Liver (tissue), 8 donors: ENCODE measurements at regions not wholly inside any gene's neighbourhood (a gene's known extent, or its start where the extent isn't known, plus 50 kb on each side); places are given as distances from the start of the nearest gene placed in this dataset.

Experiments
- DNase-seq: peaks from one replicate; pipeline ENCODE4 v3.0.0-alpha.2; 2017; ENCODE audit warnings: low spot score
- H3K27ac ChIP-seq, 2 donors: one replicate each; pipeline ENCODE4 v1.7.0; 2013; ENCODE audit warnings: inconsistent platforms in 2 of 2, low read length in 2 of 2, control low read depth in 1 of 2, low read depth in 1 of 2, mild to moderate bottlenecking in 1 of 2
- H3K27me3 ChIP-seq, 4 donors: one replicate each; pipeline versions ENCODE4 v1.6.1 to v1.7.0; 2013; ENCODE audit warnings: low read length in 3 of 4, inconsistent platforms in 1 of 4, mild to moderate bottlenecking in 1 of 4, moderate library complexity in 1 of 4; ENCODE audit not compliant: control insufficient read depth in 4 of 4, insufficient read depth in 4 of 4
- H3K36me3 ChIP-seq, 4 donors: one replicate each; pipeline versions ENCODE4 v1.6.1 to v1.7.0; 2013; ENCODE audit warnings: low read length in 3 of 4, mild to moderate bottlenecking in 3 of 4, low read depth in 1 of 4, moderate library complexity in 1 of 4; ENCODE audit not compliant: control insufficient read depth in 4 of 4, insufficient read depth in 3 of 4
- H3K4me1 ChIP-seq, 4 donors: one replicate each; pipeline versions ENCODE4 v1.6.1 to v1.7.0; 2013; ENCODE audit warnings: low read length in 3 of 4, mild to moderate bottlenecking in 3 of 4, moderate library complexity in 1 of 4; ENCODE audit not compliant: control insufficient read depth in 4 of 4, insufficient read depth in 4 of 4
- H3K4me3 ChIP-seq, 3 donors: one replicate each; pipeline versions ENCODE4 v1.6.1 to v1.7.0; 2013; ENCODE audit warnings: low read length in 3 of 3, control low read depth in 1 of 3, low read depth in 1 of 3, mild to moderate bottlenecking in 1 of 3
- H3K9ac ChIP-seq, 2 donors: one replicate each; pipeline ENCODE4 v1.7.0; 2013; ENCODE audit warnings: low read length in 2 of 2, mild to moderate bottlenecking in 2 of 2, moderate library complexity in 2 of 2, control low read depth in 1 of 2, low read depth in 1 of 2
- H3K9me3 ChIP-seq, 4 donors: one replicate each; pipeline versions ENCODE4 v1.6.1 to v1.7.0; 2013; ENCODE audit warnings: low read length in 3 of 4; ENCODE audit not compliant: control insufficient read depth in 4 of 4
- EGR1 ChIP-seq, 2 donors: IDR thresholded peaks; 2 replicates each; pipeline ENCODE4 v1.6.1; 2016 to 2018; ENCODE audit warnings: antibody characterized with exemption in 2 of 2, low read depth in 2 of 2
- FOXA1 ChIP-seq: IDR thresholded peaks from 2 replicates; pipeline ENCODE4 v1.6.1; 2016; ENCODE audit warnings: antibody characterized with exemption
- FOXA2 ChIP-seq: IDR thresholded peaks from 2 replicates; pipeline ENCODE4 v1.6.1; 2016; ENCODE audit warnings: antibody characterized with exemption
- GABPA ChIP-seq, 2 donors: IDR thresholded peaks in 1 of 2; conservative IDR thresholded peaks in 1 of 2; 2 replicates each; pipeline ENCODE4 v1.6.1; 2016; ENCODE audit warnings: antibody characterized with exemption in 2 of 2, mild to moderate bottlenecking in 1 of 2, moderate library complexity in 1 of 2
- HNF4A ChIP-seq, 2 donors: conservative IDR thresholded peaks; 2 replicates each; pipeline ENCODE4 v1.6.1; 2016; ENCODE audit warnings: antibody characterized with exemption in 2 of 2, mild to moderate bottlenecking in 2 of 2
- HNF4G ChIP-seq: IDR thresholded peaks from 2 replicates; pipeline ENCODE4 v1.6.1; 2016; ENCODE audit warnings: antibody characterized with exemption
- JUND ChIP-seq, 2 donors: IDR thresholded peaks; 2 replicates each; pipeline ENCODE4 v1.6.1; 2016; ENCODE audit warnings: antibody characterized with exemption in 2 of 2
- NR2F2 ChIP-seq: IDR thresholded peaks from 2 replicates; pipeline ENCODE4 v1.6.1; 2016; ENCODE audit warnings: antibody characterized with exemption
- RAD21 ChIP-seq, 2 donors: IDR thresholded peaks; 2 replicates each; pipeline ENCODE4 v1.6.1; 2016; ENCODE audit warnings: antibody characterized with exemption in 2 of 2, mild to moderate bottlenecking in 2 of 2
- RXRA ChIP-seq, 2 donors: IDR thresholded peaks; 2 replicates each; pipeline ENCODE4 v1.6.1; 2017 to 2018; ENCODE audit warnings: antibody characterized with exemption in 2 of 2, mild to moderate bottlenecking in 1 of 2
- SP1 ChIP-seq: IDR thresholded peaks from 2 replicates; pipeline ENCODE4 v1.6.1; 2018; ENCODE audit warnings: antibody characterized with exemption, mild to moderate bottlenecking
- TAF1 ChIP-seq: conservative IDR thresholded peaks from 2 replicates; pipeline ENCODE4 v1.6.1; 2016; ENCODE audit warnings: antibody characterized with exemption, mild to moderate bottlenecking
- YY1 ChIP-seq: IDR thresholded peaks from 2 replicates; pipeline ENCODE4 v1.6.1; 2016; ENCODE audit warnings: antibody characterized with exemption, mild to moderate bottlenecking
- WGBS: extraction: QIAGEN DNeasy Blood & Tissue Kit; methylation state at CpG from one replicate; pipeline ENCODE4 v1.1.7; 2013; 5-methylcytosine and 5-hydroxymethylcytosine counted together
- TF ChIP-seq, protein P1 (sequence below): IDR thresholded peaks from 2 replicates; pipeline ENCODE4 v1.6.1; 2016; ENCODE audit warnings: antibody characterized with exemption
- TF ChIP-seq, protein P2 (sequence below): IDR thresholded peaks from 2 replicates; pipeline ENCODE4 v1.6.1; 2016; ENCODE audit warnings: antibody characterized with exemption
- TF ChIP-seq, protein P3 (sequence below): fragments of 150-350 bp; IDR thresholded peaks from 2 replicates; pipeline ENCODE4 v1.5.1; 2017; ENCODE audit warnings: improper control_type of control experiment, low read depth, low read length; ENCODE audit not compliant: missing input control
- TF ChIP-seq, protein P4 (sequence below): IDR thresholded peaks from 2 replicates; pipeline ENCODE4 v1.6.1; 2016; ENCODE audit warnings: antibody characterized with exemption, mild to moderate bottlenecking
- TF ChIP-seq, protein P5 (sequence below): IDR thresholded peaks from 2 replicates; pipeline ENCODE4 v1.6.1; 2016; ENCODE audit warnings: antibody characterized with exemption
- donor health status: healthy.
- donor health status: healthy.
- donor health status: healthy.
- donor health status: healthy.
- donor health status: healthy.

DNA sequence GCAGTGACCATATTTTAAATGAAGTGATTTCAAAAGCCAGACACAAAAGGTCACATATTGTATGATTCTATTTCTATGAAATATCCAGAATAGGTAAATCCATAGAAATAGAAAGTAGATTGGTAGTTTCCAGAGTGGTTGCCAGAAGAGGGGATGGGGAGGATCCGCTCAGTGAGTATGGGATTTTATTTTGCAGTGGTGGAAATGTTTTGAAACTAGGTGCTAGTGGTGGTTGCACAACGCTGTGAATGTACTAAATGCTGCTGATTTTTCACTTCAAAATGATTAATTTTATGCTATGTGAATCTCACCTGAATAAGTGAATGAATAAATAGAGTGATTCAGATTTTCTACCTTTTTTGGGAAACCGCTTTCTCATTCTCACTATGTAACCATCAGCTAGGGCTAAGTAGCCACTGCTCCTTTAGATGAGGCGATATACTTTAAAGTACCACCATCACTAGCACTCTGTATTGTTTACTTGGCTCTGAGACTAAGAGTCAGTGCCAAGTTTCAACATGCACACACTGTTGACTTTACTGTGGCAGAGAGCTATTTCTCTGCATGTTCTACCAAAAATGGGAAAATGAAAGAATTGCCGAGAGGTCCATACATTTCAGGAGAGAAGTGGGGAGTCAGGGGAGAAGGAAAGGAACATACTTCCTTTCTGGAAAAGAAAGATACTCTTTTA lies 90.7 kb upstream of the GOLIM4 start:
- peak overlapping the region; percentile 29 to 46 (median 29) for H3K4me3 ChIP-seq
- H3K9ac ChIP-seq = peak overlapping the region; percentile 4 to 42
- peaks cover 2 to 25% (median 6%) of the 10 kb centered on the region in 4 donors for H3K4me1 ChIP-seq
- no peaks in the 10 kb centered on the region for H3K36me3 ChIP-seq
- 40% methylated on average over 5 of the region's 5 CpGs for WGBS
- H3K9me3 ChIP-seq = no peaks in the 10 kb centered on the region
- H3K27ac ChIP-seq = peak overlapping the region; percentile 74 to 81
- no peak for DNase-seq
- peak in 1 of 2 donors; percentile 41 for TF ChIP-seq JUND (IDR thresholded peaks at IDR 0.05)
- TF ChIP-seq HNF4G = no peak
- TF ChIP-seq, protein P1, sequence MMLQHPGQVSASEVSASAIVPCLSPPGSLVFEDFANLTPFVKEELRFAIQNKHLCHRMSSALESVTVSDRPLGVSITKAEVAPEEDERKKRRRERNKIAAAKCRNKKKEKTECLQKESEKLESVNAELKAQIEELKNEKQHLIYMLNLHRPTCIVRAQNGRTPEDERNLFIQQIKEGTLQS = no peak
- no peak for TF ChIP-seq RAD21 (IDR thresholded peaks at IDR 0.05)
- no peak for TF ChIP-seq TAF1
- TF ChIP-seq HNF4A (conservative IDR thresholded peaks at IDR 0.05) = peak in 1 of 2 donors; percentile 57
- TF ChIP-seq GABPA (IDR thresholded peaks at IDR 0.05 in 1 of 2, conservative IDR thresholded peaks at IDR 0.05 in 1 of 2) = peak in 1 of 2 donors; percentile 11
- TF ChIP-seq EGR1 (IDR thresholded peaks at IDR 0.05; ENCODE audit: low read depth in 2 of 2) = peak in 1 of 2 donors; percentile 21
- TF ChIP-seq, protein P2, sequence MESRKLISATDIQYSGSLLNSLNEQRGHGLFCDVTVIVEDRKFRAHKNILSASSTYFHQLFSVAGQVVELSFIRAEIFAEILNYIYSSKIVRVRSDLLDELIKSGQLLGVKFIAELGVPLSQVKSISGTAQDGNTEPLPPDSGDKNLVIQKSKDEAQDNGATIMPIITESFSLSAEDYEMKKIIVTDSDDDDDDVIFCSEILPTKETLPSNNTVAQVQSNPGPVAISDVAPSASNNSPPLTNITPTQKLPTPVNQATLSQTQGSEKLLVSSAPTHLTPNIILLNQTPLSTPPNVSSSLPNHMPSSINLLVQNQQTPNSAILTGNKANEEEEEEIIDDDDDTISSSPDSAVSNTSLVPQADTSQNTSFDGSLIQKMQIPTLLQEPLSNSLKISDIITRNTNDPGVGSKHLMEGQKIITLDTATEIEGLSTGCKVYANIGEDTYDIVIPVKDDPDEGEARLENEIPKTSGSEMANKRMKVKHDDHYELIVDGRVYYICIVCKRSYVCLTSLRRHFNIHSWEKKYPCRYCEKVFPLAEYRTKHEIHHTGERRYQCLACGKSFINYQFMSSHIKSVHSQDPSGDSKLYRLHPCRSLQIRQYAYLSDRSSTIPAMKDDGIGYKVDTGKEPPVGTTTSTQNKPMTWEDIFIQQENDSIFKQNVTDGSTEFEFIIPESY = peak; percentile 48
- peak; percentile 62 for TF ChIP-seq SP1
- no peak for TF ChIP-seq NR2F2
- TF ChIP-seq, protein P3, sequence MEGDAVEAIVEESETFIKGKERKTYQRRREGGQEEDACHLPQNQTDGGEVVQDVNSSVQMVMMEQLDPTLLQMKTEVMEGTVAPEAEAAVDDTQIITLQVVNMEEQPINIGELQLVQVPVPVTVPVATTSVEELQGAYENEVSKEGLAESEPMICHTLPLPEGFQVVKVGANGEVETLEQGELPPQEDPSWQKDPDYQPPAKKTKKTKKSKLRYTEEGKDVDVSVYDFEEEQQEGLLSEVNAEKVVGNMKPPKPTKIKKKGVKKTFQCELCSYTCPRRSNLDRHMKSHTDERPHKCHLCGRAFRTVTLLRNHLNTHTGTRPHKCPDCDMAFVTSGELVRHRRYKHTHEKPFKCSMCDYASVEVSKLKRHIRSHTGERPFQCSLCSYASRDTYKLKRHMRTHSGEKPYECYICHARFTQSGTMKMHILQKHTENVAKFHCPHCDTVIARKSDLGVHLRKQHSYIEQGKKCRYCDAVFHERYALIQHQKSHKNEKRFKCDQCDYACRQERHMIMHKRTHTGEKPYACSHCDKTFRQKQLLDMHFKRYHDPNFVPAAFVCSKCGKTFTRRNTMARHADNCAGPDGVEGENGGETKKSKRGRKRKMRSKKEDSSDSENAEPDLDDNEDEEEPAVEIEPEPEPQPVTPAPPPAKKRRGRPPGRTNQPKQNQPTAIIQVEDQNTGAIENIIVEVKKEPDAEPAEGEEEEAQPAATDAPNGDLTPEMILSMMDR = no peak
- TF ChIP-seq FOXA2 = peak; percentile 98
- TF ChIP-seq YY1 = peak; percentile 80
- TF ChIP-seq FOXA1 = peak; percentile 95
- peak in 1 of 2 donors; percentile 42 for TF ChIP-seq RXRA (IDR thresholded peaks at IDR 0.05)
- TF ChIP-seq, protein P4, sequence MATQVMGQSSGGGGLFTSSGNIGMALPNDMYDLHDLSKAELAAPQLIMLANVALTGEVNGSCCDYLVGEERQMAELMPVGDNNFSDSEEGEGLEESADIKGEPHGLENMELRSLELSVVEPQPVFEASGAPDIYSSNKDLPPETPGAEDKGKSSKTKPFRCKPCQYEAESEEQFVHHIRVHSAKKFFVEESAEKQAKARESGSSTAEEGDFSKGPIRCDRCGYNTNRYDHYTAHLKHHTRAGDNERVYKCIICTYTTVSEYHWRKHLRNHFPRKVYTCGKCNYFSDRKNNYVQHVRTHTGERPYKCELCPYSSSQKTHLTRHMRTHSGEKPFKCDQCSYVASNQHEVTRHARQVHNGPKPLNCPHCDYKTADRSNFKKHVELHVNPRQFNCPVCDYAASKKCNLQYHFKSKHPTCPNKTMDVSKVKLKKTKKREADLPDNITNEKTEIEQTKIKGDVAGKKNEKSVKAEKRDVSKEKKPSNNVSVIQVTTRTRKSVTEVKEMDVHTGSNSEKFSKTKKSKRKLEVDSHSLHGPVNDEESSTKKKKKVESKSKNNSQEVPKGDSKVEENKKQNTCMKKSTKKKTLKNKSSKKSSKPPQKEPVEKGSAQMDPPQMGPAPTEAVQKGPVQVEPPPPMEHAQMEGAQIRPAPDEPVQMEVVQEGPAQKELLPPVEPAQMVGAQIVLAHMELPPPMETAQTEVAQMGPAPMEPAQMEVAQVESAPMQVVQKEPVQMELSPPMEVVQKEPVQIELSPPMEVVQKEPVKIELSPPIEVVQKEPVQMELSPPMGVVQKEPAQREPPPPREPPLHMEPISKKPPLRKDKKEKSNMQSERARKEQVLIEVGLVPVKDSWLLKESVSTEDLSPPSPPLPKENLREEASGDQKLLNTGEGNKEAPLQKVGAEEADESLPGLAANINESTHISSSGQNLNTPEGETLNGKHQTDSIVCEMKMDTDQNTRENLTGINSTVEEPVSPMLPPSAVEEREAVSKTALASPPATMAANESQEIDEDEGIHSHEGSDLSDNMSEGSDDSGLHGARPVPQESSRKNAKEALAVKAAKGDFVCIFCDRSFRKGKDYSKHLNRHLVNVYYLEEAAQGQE = no peak
- TF ChIP-seq, protein P5, sequence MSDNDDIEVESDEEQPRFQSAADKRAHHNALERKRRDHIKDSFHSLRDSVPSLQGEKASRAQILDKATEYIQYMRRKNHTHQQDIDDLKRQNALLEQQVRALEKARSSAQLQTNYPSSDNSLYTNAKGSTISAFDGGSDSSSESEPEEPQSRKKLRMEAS = no peak
- H3K27me3 ChIP-seq = no peaks in the 10 kb centered on the region
